ENCODE measurements at regions not wholly inside any gene's neighbourhood (a gene's known extent, or its start where the extent isn't known, plus 50 kb on each side); places are given as distances from the start of the nearest gene placed in this dataset.
"Not testable (repeated sequence)": the region's sequence is repeated elsewhere in the genome, so short reads cannot be mapped to it uniquely, and the experiment has no call there.

DNA sequence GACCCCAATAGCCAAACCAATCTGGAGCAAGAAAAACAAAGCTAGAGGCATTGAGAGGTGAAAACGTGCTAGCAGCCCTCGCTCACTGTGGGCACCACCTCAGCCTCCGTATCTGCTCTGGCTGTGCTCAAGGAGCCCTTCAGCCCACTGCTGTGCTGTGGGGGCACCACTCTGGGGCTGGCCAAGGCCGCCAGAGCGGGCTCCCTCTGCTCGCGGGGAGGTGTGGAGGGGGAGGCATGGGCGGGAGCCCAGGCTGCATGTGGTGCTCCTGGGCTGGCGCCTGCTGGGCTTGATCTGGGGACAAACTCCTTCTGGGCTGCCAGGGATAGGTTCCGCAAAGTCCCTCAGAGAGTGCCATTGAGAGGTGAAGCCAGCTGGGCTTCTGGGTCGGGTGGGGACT lies 1002.0 kb downstream of the GATA3 start:
- DNase-seq (ENCODE audit: extremely low read depth in 1 of 2, low read depth in 1 of 2) = no peak

GRCh38 chr10:9057293-9057692 lies 1002.8 kb downstream of the GATA3 start:
- not testable (repeated sequence) for DNase-seq (ENCODE audit: extremely low read depth in 1 of 2, low read depth in 1 of 2)

DNA sequence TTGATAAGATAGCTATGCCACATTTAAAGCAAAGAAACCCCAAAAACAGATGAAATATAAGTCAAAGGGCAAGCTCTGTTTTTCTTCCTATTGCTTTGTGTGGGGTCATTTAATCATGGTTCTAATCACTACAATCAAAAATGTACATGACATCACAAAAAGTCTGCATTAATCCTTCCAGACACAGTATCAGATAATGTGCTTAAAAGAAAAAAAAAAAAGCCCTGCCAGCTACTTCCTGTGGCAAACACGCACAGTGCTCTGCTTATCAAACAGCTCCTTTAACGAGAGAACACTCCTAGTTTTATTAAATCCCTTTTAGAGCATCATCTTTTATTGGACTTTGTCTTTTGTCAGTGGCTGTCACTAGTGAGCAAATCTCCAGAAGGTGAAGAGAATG lies 1005.8 kb downstream of the GATA3 start:
- DNase-seq (ENCODE audit: extremely low read depth in 1 of 2, low read depth in 1 of 2) = no peak

DNA sequence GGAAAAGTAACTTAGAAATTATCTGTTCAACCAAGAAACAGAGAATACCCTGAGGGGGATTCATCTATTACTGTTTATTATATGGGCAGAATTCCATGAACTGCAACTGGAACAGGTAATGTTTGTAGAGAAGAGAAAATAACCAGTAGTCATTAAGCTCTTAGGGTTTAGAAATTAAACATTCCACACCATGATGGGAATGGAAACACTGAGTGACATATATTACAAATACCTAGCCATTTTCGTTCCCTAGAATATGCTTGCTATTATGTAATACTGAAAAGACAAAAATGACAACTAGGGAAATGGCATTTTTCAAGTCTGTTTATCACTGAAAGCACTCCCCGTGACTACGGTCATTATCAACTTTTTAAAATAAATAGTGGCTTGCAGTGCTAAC lies 1007.4 kb downstream of the GATA3 start:
- no peak for DNase-seq (ENCODE audit: extremely low read depth in 1 of 2, low read depth in 1 of 2)

GRCh38 chr10:9066152-9066551 lies 1011.7 kb downstream of the GATA3 start:
- no peak for DNase-seq (ENCODE audit: extremely low read depth in 1 of 2, low read depth in 1 of 2)

DNA sequence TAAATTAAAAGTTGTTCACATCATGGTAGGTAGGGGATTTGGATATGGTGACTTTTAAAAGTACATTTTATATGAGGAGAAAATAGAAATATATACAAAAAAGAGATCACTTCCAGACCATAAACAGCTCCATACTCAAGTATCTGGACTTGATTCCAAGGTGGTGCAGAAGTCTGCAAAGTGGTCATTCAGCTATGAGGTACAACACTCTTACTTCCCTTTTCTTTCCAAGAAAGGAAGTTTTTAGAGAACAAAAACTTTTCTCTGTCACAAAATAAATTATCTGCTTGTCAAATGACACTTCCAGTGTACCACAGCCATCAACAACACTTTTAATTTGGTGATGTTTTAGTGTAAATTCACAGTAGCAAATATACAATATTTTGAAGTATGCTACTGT lies 1013.5 kb downstream of the GATA3 start:
- DNase-seq (ENCODE audit: extremely low read depth in 1 of 2, low read depth in 1 of 2) = no peak

GRCh38 chr10:9069136-9069535 lies 1014.6 kb downstream of the GATA3 start:
- DNase-seq (ENCODE audit: extremely low read depth in 1 of 2, low read depth in 1 of 2) = peak in 1 of 2 donors; percentile 20

- DNase-seq (ENCODE audit: extremely low read depth in 1 of 2, low read depth in 1 of 2) = no peak
These were observed 1020.9 kb downstream of the GATA3 start for GRCh38 chr10:9075420-9075819.

DNA sequence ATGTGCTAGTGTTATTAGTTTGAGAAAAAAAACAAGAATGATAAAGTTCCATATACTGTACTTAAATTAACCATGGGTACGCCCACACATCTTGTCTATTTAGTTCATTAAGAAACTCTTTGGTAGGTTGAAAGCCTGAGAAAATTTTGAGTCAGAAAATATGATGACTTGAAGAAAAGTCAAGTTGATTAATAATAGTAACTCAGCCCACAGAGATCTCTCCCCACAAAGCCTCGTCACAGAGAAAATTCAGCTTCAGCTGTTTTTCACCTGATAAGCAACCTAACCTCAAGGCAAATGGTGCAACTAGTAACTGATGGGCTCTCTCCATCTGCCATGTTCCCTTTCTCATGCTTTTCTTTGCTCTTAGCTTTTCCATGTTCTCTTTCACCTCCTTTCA lies 1021.6 kb downstream of the GATA3 start:
- peak in 1 of 2 donors; percentile 16 for DNase-seq (ENCODE audit: extremely low read depth in 1 of 2, low read depth in 1 of 2)

DNA sequence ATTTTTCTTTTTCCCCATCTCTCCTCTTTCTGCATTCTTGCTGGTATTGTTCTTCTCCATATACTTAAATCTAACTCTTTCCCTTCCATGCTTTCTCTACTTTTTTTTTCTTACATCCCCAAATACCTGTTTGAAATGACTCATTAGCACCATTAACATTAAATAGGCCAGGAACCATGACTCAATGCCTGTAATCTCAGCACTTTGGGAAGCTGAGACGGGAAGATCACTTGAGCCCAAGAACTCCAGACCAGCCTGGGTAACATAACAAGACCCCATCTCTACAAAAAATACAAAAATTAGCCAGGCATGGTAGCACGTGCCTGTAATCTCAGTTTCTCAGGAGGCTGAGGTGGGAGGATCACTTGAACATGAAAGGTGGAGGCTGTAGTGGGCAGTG lies 1026.8 kb downstream of the GATA3 start:
- no peak for DNase-seq (ENCODE audit: extremely low read depth in 1 of 2, low read depth in 1 of 2)

DNA sequence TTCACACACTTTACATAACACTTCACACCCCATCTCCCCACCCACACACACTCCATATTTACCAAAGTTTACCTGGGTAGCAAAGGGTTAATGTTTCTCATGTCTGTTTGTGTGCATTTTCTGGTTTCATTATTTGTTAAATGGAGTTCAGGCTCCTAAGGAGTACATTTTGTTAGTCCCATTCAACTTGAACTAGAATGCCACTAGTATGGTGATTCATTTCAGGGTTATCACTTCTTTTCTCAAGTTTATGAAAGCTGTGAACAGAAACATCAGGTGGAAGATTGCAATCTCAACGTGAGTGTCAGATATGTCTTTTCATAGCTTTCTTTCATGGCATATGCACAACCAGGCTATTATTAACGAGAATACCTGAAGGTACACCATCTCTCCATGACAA lies 1027.5 kb downstream of the GATA3 start:
- no peak for DNase-seq (ENCODE audit: extremely low read depth in 1 of 2, low read depth in 1 of 2)

- DNase-seq (ENCODE audit: extremely low read depth in 1 of 2, low read depth in 1 of 2) = peak in 1 of 2 donors; percentile 39
These were observed 1037.1 kb downstream of the GATA3 start for GRCh38 chr10:9091530-9092093.

- peak; percentile 9 to 20 for DNase-seq (ENCODE audit: extremely low read depth in 1 of 2, low read depth in 1 of 2)
These were observed 1041.8 kb downstream of the GATA3 start for GRCh38 chr10:9096288-9096687.

DNA sequence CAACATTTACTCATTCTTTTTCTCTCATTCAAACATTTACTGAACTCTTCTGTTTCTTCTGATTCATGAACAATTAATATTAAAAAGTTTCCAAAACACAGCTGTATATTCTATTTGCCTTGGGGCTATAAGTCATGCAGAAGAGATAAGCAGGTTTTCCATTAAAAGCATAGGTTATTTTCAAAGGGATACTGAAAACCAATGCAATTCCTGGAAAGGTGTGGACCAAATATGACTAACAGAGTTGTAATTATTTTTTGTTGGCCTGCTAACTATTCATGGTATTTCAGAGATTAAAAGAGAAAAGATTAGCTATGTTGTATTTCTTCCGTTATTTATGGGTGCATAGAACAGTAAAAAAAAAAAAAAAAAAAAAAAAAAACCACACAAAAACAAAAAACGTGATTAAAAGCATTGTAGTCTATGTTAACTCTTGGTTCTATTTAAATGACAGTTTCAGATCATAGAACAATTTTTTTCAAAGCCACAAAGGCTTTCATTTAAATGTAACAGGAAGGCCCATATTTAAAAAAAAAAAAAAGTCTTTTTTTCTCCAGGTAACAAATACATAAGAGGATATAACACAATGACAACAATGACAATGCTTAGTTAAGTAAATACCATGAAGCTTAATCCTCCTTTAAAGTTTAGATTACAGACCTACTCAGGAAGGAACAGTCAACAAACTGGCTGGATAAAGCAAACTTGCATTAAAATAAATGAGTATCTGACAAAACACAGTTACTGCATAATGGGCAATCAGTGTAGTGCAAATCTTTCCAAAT lies 1042.9 kb downstream of the GATA3 start:
- DNase-seq (ENCODE audit: extremely low read depth in 1 of 2, low read depth in 1 of 2) = no peak

- no peak for DNase-seq (ENCODE audit: extremely low read depth in 1 of 2, low read depth in 1 of 2)
These were observed 1043.5 kb downstream of the GATA3 start for GRCh38 chr10:9097991-9098306.

- DNase-seq (ENCODE audit: extremely low read depth in 1 of 2, low read depth in 1 of 2) = no peak
These were observed 1047.5 kb downstream of the GATA3 start for GRCh38 chr10:9102026-9102425.

DNA sequence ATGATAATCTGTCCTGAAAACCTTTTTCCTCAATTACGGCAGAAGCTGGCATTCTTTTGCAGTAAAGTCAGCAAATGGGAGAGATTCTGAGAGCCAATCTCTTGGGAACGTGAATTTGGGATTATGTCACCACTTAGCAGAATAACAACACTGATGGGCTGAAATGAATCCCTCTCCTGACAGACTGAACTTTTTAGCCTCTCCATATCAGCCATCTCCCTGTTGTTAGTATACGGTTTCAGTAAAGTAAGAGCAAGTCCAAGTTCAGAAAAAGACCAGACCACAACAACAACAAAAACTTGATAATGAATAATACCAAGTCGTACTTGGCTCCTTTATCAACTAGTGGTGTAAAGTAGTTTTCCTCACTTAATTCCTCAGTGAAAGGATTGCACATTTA lies 1048.8 kb downstream of the GATA3 start:
- no peak for DNase-seq (ENCODE audit: extremely low read depth in 1 of 2, low read depth in 1 of 2)

- no peak for DNase-seq (ENCODE audit: extremely low read depth in 1 of 2, low read depth in 1 of 2)
These were observed 1057.5 kb downstream of the GATA3 start for GRCh38 chr10:9111976-9112375.

- DNase-seq (ENCODE audit: extremely low read depth in 1 of 2, low read depth in 1 of 2) = no peak
These were observed 1072.2 kb downstream of the GATA3 start for GRCh38 chr10:9126728-9127127.

DNA sequence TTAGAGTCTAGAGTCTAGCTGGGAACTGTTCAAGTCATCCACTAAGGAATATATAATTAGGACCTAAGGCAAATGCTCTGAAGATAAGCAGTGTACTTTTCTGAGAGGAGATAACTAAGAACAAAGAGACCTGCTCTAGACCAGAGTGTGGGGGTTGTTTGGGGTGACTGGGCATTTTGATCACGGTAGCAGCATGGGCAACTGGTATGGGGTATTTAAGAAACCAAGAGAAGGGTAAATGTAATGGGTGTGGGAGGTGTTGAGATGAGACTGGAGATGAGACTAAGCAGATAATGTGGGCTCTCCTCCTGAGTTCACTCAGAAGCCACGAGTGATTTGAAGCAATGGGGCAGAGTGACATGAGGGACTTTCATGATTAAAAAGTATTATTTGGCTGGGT lies 1082.9 kb downstream of the GATA3 start:
- peak in 1 of 2 donors; percentile 20 for DNase-seq (ENCODE audit: extremely low read depth in 1 of 2, low read depth in 1 of 2)

GRCh38 chr10:9138829-9139228 lies 1084.3 kb downstream of the GATA3 start:
- not testable (repeated sequence) for DNase-seq (ENCODE audit: extremely low read depth in 1 of 2, low read depth in 1 of 2)

DNA sequence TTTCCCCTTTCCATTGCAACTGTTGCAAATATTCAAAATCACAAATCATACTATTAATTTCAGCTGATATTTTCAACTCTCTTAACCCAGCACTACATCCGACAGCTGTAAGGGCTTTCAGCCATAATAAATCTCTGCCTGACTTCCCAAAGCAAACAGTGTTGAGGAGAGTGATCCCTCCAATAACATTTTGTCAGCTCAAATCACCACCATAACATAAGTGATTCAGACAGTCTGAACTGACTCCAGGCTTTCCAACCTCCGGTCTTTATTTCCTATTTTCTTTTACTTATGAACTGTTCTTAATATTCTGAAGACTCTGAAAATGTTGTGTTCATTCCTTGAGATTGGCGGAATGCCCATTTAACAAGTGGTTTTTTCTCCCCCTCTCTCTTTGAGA lies 1085.9 kb downstream of the GATA3 start:
- DNase-seq (ENCODE audit: extremely low read depth in 1 of 2, low read depth in 1 of 2) = no peak

DNA sequence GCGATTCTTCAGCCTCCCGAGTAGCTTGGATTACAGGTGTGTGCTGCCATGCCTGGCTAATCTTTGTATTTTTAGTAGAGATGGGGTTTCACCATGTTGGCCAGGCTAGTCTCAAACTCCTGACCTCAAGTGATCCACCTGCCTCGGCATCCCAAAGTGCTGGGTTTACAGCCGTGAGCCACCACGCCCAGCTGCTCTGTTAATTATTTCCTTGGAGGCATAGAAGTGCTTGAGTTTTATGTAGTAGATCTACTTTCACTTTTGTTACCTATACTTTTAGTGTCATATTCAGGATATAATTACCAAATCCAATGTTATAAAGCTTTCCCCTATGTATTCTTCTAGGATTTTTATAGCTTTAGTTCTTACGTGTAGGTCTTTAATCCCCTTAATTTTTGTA lies 1093.0 kb downstream of the GATA3 start:
- DNase-seq (ENCODE audit: extremely low read depth in 1 of 2, low read depth in 1 of 2) = no peak

Data from stimulated activated CD8-positive, alpha-beta memory T cell treated with anti-CD3 and anti-CD28 coated beads, Interleukin-7, amount 100 ng/mL, for 48 hours (primary cell).